ENCODE measurements at regions not wholly inside any gene's neighbourhood (a gene's known extent, or its start where the extent isn't known, plus 50 kb on each side); places are given as distances from the start of the nearest gene placed in this dataset.
"Not testable (repeated sequence)": the region's sequence is repeated elsewhere in the genome, so short reads cannot be mapped to it uniquely, and the experiment has no call there.

DNA sequence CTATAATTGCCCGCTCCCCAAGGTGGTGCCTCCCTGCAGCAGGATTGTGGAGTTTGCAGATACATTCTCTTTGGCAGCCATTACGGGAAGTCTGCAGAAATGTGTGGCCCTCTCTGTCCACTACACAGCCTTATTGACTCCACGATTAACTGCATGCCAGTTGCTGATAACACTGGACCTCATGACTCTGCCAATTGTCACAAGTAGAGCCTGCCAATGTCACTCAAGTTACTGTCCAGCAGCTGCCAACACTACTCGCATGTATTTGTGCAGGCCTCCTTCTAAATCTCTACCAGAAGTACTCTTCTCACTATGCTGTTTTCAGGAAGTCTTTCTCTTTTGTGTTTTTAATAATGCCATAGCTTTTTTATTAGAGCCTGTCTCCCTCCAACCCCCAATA, 128.8 kb downstream of the PPP1R3A start:
- in situ Hi-C loops (cut with HindIII; ENCODE audit: low pct_unique_long_range_greater_than_20kb, low sequenced_read_pairs): no loop called here
- DNase-seq (ENCODE audit: low read depth, low spot score): no peak

DNA sequence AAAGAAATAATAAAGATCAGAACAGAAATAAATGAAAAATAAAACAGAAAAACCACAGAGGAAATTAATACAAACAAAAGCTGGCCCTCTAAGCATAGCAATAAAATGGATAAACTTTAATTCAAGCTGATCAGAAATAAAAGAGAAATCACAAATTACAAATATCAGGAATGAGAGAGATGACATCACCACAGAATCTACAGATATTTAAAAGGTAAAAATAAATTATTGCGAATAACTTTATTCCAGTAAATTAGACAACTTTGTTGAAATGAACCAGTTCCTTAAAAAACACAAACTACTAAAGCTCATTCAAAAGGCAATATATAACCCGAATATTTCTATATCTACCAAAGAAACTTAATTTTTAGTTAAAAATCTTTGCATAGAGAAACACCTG, 131.7 kb downstream of the PPP1R3A start:
- in situ Hi-C loops (cut with HindIII; ENCODE audit: low pct_unique_long_range_greater_than_20kb, low sequenced_read_pairs): no loop called here
- no peak for DNase-seq (ENCODE audit: low read depth, low spot score)

GRCh38 chr7:113784956-113785355, 133.9 kb downstream of the PPP1R3A start:
- in situ Hi-C loops (cut with HindIII; ENCODE audit: low pct_unique_long_range_greater_than_20kb, low sequenced_read_pairs): no loop called here

GRCh38 chr7:113784316-113784715, 134.5 kb downstream of the PPP1R3A start:
- no peak for DNase-seq (ENCODE audit: low read depth, low spot score)
- in situ Hi-C loops (cut with HindIII; ENCODE audit: low pct_unique_long_range_greater_than_20kb, low sequenced_read_pairs): no loop called here

More at GRCh38 chr7:113784956-113785355, 133.9 kb downstream of the PPP1R3A start:
- no peak for DNase-seq (ENCODE audit: low read depth, low spot score)

DNA sequence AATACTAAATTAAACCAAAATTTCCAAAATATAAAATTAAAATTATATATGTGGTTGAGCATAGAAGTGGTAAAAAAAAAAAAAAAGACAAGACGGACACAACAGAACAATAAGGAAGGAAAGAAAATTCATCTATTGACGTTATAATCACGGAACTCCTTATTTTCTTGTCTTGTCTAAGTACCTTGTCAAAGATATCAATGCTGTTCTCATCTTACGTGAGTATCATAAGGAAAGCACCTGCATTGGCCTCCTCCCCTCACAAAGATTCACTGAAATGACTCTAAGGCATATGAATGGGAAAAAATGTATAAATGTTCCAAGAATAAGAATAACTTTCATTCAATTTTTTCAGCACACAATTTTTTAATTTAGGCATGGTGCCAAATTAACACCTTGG, 135.4 kb downstream of the PPP1R3A start:
- in situ Hi-C loops (cut with HindIII; ENCODE audit: low pct_unique_long_range_greater_than_20kb, low sequenced_read_pairs): no loop called here
- no peak for DNase-seq (ENCODE audit: low read depth, low spot score)

DNA sequence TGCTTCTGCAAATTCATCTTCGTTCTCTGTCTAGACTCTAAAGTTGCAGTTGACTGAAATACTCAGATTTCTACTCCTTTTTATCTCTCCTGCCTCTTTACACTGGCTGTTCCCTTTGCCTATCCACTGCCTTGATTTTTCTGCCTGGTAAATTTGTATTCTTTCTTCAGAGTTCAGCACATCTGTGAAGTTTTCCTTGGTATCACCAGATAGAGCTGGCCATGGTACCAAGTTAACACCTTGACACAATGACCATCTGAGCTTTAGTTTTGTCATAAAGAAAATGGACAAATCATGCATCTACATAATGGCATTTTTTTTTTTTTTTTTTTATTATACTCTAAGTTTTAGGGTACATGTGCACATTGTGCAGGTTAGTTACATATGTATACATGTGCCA, 143.0 kb downstream of the PPP1R3A start:
- in situ Hi-C loops (cut with HindIII; ENCODE audit: low pct_unique_long_range_greater_than_20kb, low sequenced_read_pairs): no loop called here
- no peak for DNase-seq (ENCODE audit: low read depth, low spot score)

DNA sequence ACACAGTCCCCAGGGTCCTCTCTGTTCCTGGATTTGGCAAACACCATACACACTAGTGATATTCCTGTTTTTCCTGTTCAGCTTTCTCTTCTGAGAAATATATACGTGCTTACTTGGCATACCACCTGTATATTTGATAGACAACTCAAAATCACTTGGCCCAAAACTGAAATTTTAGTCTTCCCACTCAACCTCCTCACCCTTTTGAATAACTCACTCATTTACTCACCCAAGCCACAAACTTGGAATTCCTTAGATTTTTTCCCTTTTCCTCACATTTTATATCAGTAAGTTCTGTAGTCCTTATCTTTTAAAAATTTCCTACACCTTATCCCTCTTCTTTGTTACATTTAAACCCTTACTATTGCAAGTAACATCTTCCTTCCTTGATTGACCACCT, 143.4 kb downstream of the PPP1R3A start:
- no peak for DNase-seq (ENCODE audit: low read depth, low spot score)
- in situ Hi-C loops (cut with HindIII; ENCODE audit: low pct_unique_long_range_greater_than_20kb, low sequenced_read_pairs): no loop called here

DNA sequence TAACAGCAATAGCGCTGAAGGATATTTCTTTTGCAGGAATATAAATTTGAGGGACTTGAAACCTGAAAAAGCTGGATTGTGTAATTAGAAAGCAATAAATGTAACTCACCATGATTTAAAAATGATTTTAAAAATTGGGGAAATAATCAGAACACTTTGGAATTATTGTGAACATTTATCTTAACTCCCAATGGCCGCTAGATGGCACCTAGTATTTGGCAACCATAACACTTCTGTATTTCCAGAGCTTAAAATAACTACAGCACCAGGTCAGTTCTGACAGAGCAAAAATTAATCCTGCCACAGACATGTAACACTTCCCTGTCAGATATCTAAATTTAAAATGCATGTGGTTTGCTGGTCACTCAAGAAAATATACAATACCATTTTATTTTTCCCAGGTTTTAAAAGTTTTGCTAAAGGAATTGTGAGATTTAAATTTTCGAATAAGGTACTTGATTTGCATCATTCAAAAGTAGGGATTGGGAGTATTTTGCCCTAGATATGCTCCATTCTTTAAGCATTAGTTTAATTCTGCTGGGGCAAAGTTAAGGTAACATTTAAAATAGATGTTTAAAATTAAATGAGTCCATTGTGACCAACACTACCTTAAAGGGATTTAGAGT, 144.5 kb downstream of the PPP1R3A start:
- in situ Hi-C loops (cut with HindIII; ENCODE audit: low pct_unique_long_range_greater_than_20kb, low sequenced_read_pairs): no loop called here
- peak; percentile 82 for DNase-seq (ENCODE audit: low read depth, low spot score)

GRCh38 chr7:113770146-113770738, 148.6 kb downstream of the PPP1R3A start:
- no peak for DNase-seq (ENCODE audit: low read depth, low spot score)
- in situ Hi-C loops (cut with HindIII; ENCODE audit: low pct_unique_long_range_greater_than_20kb, low sequenced_read_pairs): no loop called here

GRCh38 chr7:113768387-113768786, 150.4 kb downstream of the PPP1R3A start:
- DNase-seq (ENCODE audit: low read depth, low spot score): no peak
- in situ Hi-C loops (cut with HindIII; ENCODE audit: low pct_unique_long_range_greater_than_20kb, low sequenced_read_pairs): no loop called here

DNA sequence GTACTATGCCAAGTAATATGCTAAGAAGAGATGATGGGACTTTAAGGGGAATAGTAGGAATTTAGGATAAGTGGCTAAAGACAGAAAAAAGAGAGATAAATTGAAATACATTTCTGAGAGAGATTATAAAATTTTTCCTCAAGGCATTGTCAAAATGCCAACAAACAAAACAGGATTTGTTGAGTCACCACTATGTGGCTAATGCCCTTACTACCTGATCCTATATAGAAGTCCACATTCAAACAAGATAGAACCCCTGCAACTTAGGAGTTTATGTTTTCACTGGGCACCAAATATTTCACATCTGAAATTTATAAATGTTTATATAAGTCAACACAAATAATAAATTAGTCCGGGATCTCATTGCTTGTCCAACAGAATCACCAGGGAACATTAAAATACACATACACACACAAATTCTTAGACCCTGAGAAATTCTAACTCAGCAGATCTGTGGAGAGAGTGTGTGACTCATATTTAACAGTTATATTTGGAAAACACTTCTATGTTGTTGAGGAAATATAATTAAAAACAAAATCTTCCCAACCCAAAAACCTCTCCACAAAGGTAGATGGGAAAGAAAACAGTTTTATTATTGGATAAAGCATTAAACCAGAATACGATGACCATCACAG, 154.3 kb downstream of the PPP1R3A start:
- DNase-seq (ENCODE audit: low read depth, low spot score): no peak
- in situ Hi-C loops (cut with HindIII; ENCODE audit: low pct_unique_long_range_greater_than_20kb, low sequenced_read_pairs): no loop called here

DNA sequence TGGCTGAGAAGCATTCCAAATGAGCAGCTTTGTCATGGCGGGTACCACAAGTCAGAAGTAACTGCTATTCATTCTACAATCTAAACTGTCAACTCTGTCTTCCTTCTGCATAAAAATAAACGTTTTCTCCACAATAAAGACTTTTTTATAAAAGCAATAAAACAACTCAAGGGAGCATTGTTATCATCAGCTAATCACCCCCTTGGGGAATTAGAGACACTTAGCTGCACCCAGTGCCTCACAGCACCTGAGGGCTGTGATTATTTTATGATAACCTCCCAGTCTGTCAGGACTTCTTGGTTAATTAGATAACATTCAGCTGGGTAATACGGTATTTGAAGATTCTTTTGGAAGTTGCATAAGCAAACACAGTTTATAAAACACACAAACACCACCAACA, 155.6 kb downstream of the PPP1R3A start:
- in situ Hi-C loops (cut with HindIII; ENCODE audit: low pct_unique_long_range_greater_than_20kb, low sequenced_read_pairs): no loop called here
- DNase-seq (ENCODE audit: low read depth, low spot score): no peak

GRCh38 chr7:113756250-113756649, 162.6 kb downstream of the PPP1R3A start:
- no peak for DNase-seq (ENCODE audit: low read depth, low spot score)
- in situ Hi-C loops (cut with HindIII; ENCODE audit: low pct_unique_long_range_greater_than_20kb, low sequenced_read_pairs): no loop called here

GRCh38 chr7:113752689-113753088, 166.1 kb downstream of the PPP1R3A start:
- in situ Hi-C loops (cut with HindIII; ENCODE audit: low pct_unique_long_range_greater_than_20kb, low sequenced_read_pairs): no loop called here

GRCh38 chr7:113752289-113752688, 166.5 kb downstream of the PPP1R3A start:
- in situ Hi-C loops (cut with HindIII; ENCODE audit: low pct_unique_long_range_greater_than_20kb, low sequenced_read_pairs): no loop called here
- peak; percentile 19 for DNase-seq (ENCODE audit: low read depth, low spot score)

More at GRCh38 chr7:113752689-113753088, 166.1 kb downstream of the PPP1R3A start:
- no peak for DNase-seq (ENCODE audit: low read depth, low spot score)

DNA sequence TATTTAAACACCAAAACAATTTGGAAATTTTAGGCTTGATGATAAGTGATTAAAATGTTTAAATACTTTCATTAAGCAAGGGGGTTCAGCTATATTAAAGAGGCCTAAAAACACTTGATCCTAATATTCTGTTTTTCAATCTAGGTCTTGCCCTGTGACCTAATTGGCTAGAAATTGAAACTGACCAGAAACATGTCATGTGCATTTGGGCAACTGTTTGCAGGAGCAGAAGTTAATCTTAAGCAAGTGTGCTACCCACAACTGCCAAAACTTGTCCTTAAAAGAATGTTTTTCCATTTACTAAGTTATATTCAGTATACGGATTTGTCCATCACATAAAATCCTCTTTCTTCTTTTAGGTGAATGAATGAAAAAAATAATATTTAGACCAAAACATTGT, 167.3 kb downstream of the PPP1R3A start:
- DNase-seq (ENCODE audit: low read depth, low spot score): no peak

GRCh38 chr7:113748385-113748784, 170.4 kb downstream of the PPP1R3A start:
- DNase-seq (ENCODE audit: low read depth, low spot score); in situ Hi-C loops (cut with HindIII; ENCODE audit: low pct_unique_long_range_greater_than_20kb, low sequenced_read_pairs): not testable (repeated sequence)

More for the DNA sequence above, 167.3 kb downstream of the PPP1R3A start:
- in situ Hi-C loops (cut with HindIII; ENCODE audit: low pct_unique_long_range_greater_than_20kb, low sequenced_read_pairs): no loop called here

GRCh38 chr7:113742946-113743431, 175.8 kb downstream of the PPP1R3A start:
- in situ Hi-C loops (cut with HindIII; ENCODE audit: low pct_unique_long_range_greater_than_20kb, low sequenced_read_pairs): not testable (repeated sequence)
- peak; percentile 71 for DNase-seq (ENCODE audit: low read depth, low spot score)

- in situ Hi-C loops (cut with HindIII; ENCODE audit: low pct_unique_long_range_greater_than_20kb, low sequenced_read_pairs): no loop called here
- no peak for DNase-seq (ENCODE audit: low read depth, low spot score)
Observed at GRCh38 chr7:113742377-113742776, 176.4 kb downstream of the PPP1R3A start.
